SK-N-SH (cell line): ENCODE measurements at regions not wholly inside any gene's neighbourhood (a gene's known extent, or its start where the extent isn't known, plus 50 kb on each side); places are given as distances from the start of the nearest gene placed in this dataset.

Source experiments
- CTCF ChIA-PET: fragments of 300-600, 350-600 bp; formaldehyde crosslinking; extraction: SDS; loops from one replicate; lab custom pipeline; 2021; lab: Yijun Ruan, JAX
- POLR2A ChIA-PET: fragments of 350-600 bp; sonication (Branson Sonifier 250); formaldehyde crosslinking; extraction: SDS; loops from one replicate; lab custom pipeline; 2020; ENCODE audit warnings: antibody characterized with exemption, inconsistent platforms; lab: Yijun Ruan, JAX
- DNase-seq: peaks from one replicate; pipeline ENCODE4 v3.0.0; 2012
- H2AFZ ChIP-seq: fragments of 200-600 bp; sonication (generic); 2 replicates; pipeline ENCODE4 v1.8.1; 2016; ENCODE audit warnings: antibody characterized with exemption, mild to moderate bottlenecking, low read depth
- H3F3A ChIP-seq: fragments of 200-600 bp; sonication (generic); replicated peaks from 2 replicates; pipeline ENCODE3; 2016; ENCODE audit warnings: antibody characterized with exemption, mild to moderate bottlenecking; ENCODE audit not compliant: insufficient read depth
- H3K27ac ChIP-seq, 2 experiments: fragments of 200-500 bp in 1 of 2; fragments of 200-600 bp in 1 of 2; sonication (Bioruptor generic) in 1 of 2; sonication (generic), shearing (Covaris generic) in 1 of 2; 2 replicates each; pipeline versions ENCODE4 v1.5.1 to v1.6.1; 2014 to 2016; ENCODE audit warnings: low read depth in 2 of 2, inconsistent platforms in 1 of 2, low read length in 1 of 2, mild to moderate bottlenecking in 1 of 2, mixed read lengths in 1 of 2
- H3K27me3 ChIP-seq: fragments of 200-600 bp; sonication (generic), shearing (Covaris generic); 2 replicates; pipeline ENCODE4 v1.6.1; 2016; ENCODE audit warnings: mixed run types; ENCODE audit not compliant: insufficient read depth
- H3K36me3 ChIP-seq, 2 experiments: fragments of 200-500 bp in 1 of 2; fragments of 200-600 bp in 1 of 2; sonication (Bioruptor generic) in 1 of 2; sonication (generic) in 1 of 2; replicated peaks in 1 of 2; 2 replicates each; pipeline versions ENCODE3 to v1.5.1; 2014 to 2016; ENCODE audit warnings: low read length in 1 of 2, mild to moderate bottlenecking in 1 of 2; ENCODE audit not compliant: insufficient read depth in 2 of 2, control insufficient read depth in 1 of 2
- H3K4me1 ChIP-seq, 2 experiments: fragments of 200-500 bp in 1 of 2; fragments of 200-600 bp in 1 of 2; sonication (Bioruptor generic) in 1 of 2; sonication (generic), shearing (Covaris generic) in 1 of 2; 2 replicates each; pipeline versions ENCODE4 v1.5.1 to v1.6.1; 2014 to 2016; ENCODE audit warnings: low read depth in 1 of 2, low read length in 1 of 2, mixed run types in 1 of 2; ENCODE audit not compliant: insufficient read depth in 2 of 2, control insufficient read depth in 1 of 2
- H3K4me2 ChIP-seq: fragments of 200-600 bp; sonication (generic), shearing (Covaris generic); 2 replicates; pipeline ENCODE4 v1.6.1; 2017; ENCODE audit warnings: mixed run types
- H3K4me3 ChIP-seq, 2 experiments: fragments of 200-500 bp in 1 of 2; fragments of 200-600 bp in 1 of 2; sonication (Bioruptor generic) in 1 of 2; sonication (generic), shearing (Covaris generic) in 1 of 2; 2 replicates each; pipeline versions ENCODE4 v1.5.1 to v1.8.1; 2014 to 2016; ENCODE audit warnings: low read depth in 2 of 2, inconsistent platforms in 1 of 2, low read length in 1 of 2, mild to moderate bottlenecking in 1 of 2, mixed read lengths in 1 of 2, moderate library complexity in 1 of 2
- H3K79me2 ChIP-seq: fragments of 200-600 bp; sonication (generic); 2 replicates; pipeline ENCODE4 v1.8.1; 2017; ENCODE audit warnings: mild to moderate bottlenecking; ENCODE audit not compliant: insufficient read depth
- H3K9ac ChIP-seq: fragments of 200-600 bp; sonication (generic); 2 replicates; pipeline ENCODE4 v1.6.1; 2017; ENCODE audit warnings: mixed run types
- H3K9me2 ChIP-seq: fragments of 200-600 bp; sonication (generic); 2 replicates; pipeline ENCODE4 v1.6.1; 2017; ENCODE audit warnings: mixed run types
- H3K9me3 ChIP-seq: fragments of 200-600 bp; sonication (generic); 2 replicates; pipeline ENCODE4 v1.6.1; 2017; ENCODE audit warnings: mixed run types, mild to moderate bottlenecking, moderate library complexity
- H4K20me1 ChIP-seq: fragments of 200-600 bp; sonication (generic); 2 replicates; pipeline ENCODE4 v1.6.1; 2017; ENCODE audit warnings: mild to moderate bottlenecking, mixed run types; ENCODE audit not compliant: insufficient read depth
- CHD2 ChIP-seq: fragments of 150-350 bp; IDR thresholded peaks from 2 replicates; pipeline ENCODE4 v1.6.1; 2018; ENCODE audit warnings: low read length; ENCODE audit not compliant: partially characterized antibody
- EP300 ChIP-seq, 2 experiments: IDR thresholded peaks; 2 replicates each; pipeline versions ENCODE4 v1.4.0 to v1.6.1; 2012; ENCODE audit warnings: borderline replicate concordance in 1 of 2, low read depth in 1 of 2, low read length in 1 of 2
- GABPA ChIP-seq: IDR thresholded peaks from 2 replicates; pipeline ENCODE4 v1.4.0; 2012; ENCODE audit warnings: low read depth, mild to moderate bottlenecking
- GATA2 ChIP-seq: sonication (generic); formaldehyde crosslinking; IDR thresholded peaks from 2 replicates; pipeline ENCODE4 v1.5.0; 2020; ENCODE audit warnings: mild to moderate bottlenecking, missing genetic modification reagents
- IRF3 ChIP-seq: fragments of 150-350 bp; IDR thresholded peaks from 2 replicates; pipeline ENCODE4 v1.6.1; 2016; ENCODE audit warnings: mild to moderate bottlenecking, low read depth, low read length
- MAX ChIP-seq: IDR thresholded peaks from 2 replicates; pipeline ENCODE4 v1.4.0; 2012; ENCODE audit warnings: low read depth
- MXI1 ChIP-seq: IDR thresholded peaks from 2 replicates; pipeline ENCODE4 v1.6.1; 2012; ENCODE audit warnings: mild to moderate bottlenecking, low read depth, low read length, improper control_type of control experiment
- NFIC ChIP-seq: IDR thresholded peaks from 2 replicates; pipeline ENCODE4 v1.4.0; 2012; ENCODE audit warnings: borderline replicate concordance
- NRF1 ChIP-seq: IDR thresholded peaks from 2 replicates; pipeline ENCODE4 v1.6.1; 2012; ENCODE audit warnings: low read depth, mild to moderate bottlenecking, low read length
- PBX3 ChIP-seq: IDR thresholded peaks from 2 replicates; pipeline ENCODE4; 2012
- POLR2AphosphoS5 ChIP-seq: IDR thresholded peaks from 2 replicates; pipeline ENCODE4 v1.6.1; 2012; ENCODE audit warnings: low read depth, low read length
- RAD21 ChIP-seq: IDR thresholded peaks from 2 replicates; pipeline ENCODE4 v1.6.1; 2012; ENCODE audit warnings: mild to moderate bottlenecking, low read length
- RCOR1 ChIP-seq: fragments of 150-350 bp; IDR thresholded peaks from 2 replicates; pipeline ENCODE4 v1.6.1; 2017; ENCODE audit warnings: antibody characterized with exemption, low read length
- REST ChIP-seq: IDR thresholded peaks from 2 replicates; pipeline ENCODE4 v1.6.1; 2012; ENCODE audit warnings: mild to moderate bottlenecking, low read depth, low read length, moderate library complexity
- RFX5 ChIP-seq: IDR thresholded peaks from 2 replicates; pipeline ENCODE4 v1.6.1; 2012; ENCODE audit warnings: mild to moderate bottlenecking, improper control_type of control experiment, low read length
- RXRA ChIP-seq: IDR thresholded peaks from 2 replicates; pipeline ENCODE4 v1.4.0; 2012; ENCODE audit warnings: low read depth, mild to moderate bottlenecking, borderline replicate concordance
- SIN3A ChIP-seq: IDR thresholded peaks from 2 replicates; pipeline ENCODE4 v1.6.1; 2012; ENCODE audit warnings: low read depth, mild to moderate bottlenecking, low read length, moderate library complexity, borderline replicate concordance
- TCF12 ChIP-seq: IDR thresholded peaks from 2 replicates; pipeline ENCODE4 v1.4.0; 2012
- TEAD4 ChIP-seq: IDR thresholded peaks from 2 replicates; pipeline ENCODE4 v1.4.0; 2012; ENCODE audit warnings: mild to moderate bottlenecking, borderline replicate concordance; ENCODE audit not compliant: insufficient read depth
- USF1 ChIP-seq: IDR thresholded peaks from 2 replicates; pipeline ENCODE4 v1.4.0; 2012; ENCODE audit warnings: low read depth, borderline replicate concordance
- WGBS: methylation state at CpG from one replicate; pipeline ENCODE4 v1.1.6; 2017; ENCODE audit warnings: low lambda C conversion rate; 5-methylcytosine and 5-hydroxymethylcytosine counted together

GRCh38 chr11:82365351-82365750 lies 368.3 kb downstream of the FAM181B start:
- ChIA-PET POLR2A (no interaction called here), CTCF (no interaction called here)
- H3K27me3 ChIP-seq, result no peaks in the 10 kb centered on the region
- no peak overlapping the region for H3K27ac ChIP-seq
- WGBS, result 5% methylated on average over 2 of the region's 2 CpGs
- H3F3A ChIP-seq, result no peaks in the 10 kb centered on the region
- no peak for DNase-seq
- no peak overlapping the region for H3K4me2 ChIP-seq
- TF ChIP-seq USF1 (no peak), RCOR1 (no peak), NFIC (no peak), MAX (no peak), RXRA (no peak), GABPA (no peak), RFX5 (no peak), RAD21 (no peak), TCF12 (no peak), CHD2 (no peak), REST (no peak), GATA2 (CRISPR knock-in tag) (no peak), NRF1 (no peak), PBX3 (no peak), SIN3A (no peak), TEAD4 (no peak), EP300 (IDR thresholded peaks at IDR 0.05; ENCODE audit: borderline replicate concordance in 1 of 2, low read depth in 1 of 2, low read length in 1 of 2) (no peak), MXI1 (no peak), IRF3 (no peak), POLR2AphosphoS5 (no peak)
- H2AFZ ChIP-seq, result no peak overlapping the region
- no peaks in the 10 kb centered on the region for H3K79me2 ChIP-seq
- H3K9me2 ChIP-seq, result no peaks in the 10 kb centered on the region
- no peak overlapping the region for H3K4me3 ChIP-seq
- no peaks in the 10 kb centered on the region for H4K20me1 ChIP-seq
- H3K9ac ChIP-seq, result no peak overlapping the region
- no peaks in the 10 kb centered on the region for H3K36me3 ChIP-seq
- H3K9me3 ChIP-seq, result no peaks in the 10 kb centered on the region
- no peaks in the 10 kb centered on the region for H3K4me1 ChIP-seq
